Neuronal stem cell (in vitro differentiated cells): ENCODE measurements at regions not wholly inside any gene's neighbourhood (a gene's known extent, or its start where the extent isn't known, plus 50 kb on each side); places are given as distances from the start of the nearest gene placed in this dataset.
"Not testable (repeated sequence)": the region's sequence is repeated elsewhere in the genome, so short reads cannot be mapped to it uniquely, and the experiment has no call there.

Experiments
- DNase-seq: peaks from one replicate; pipeline ENCODE4 v3.0.0-alpha.2; 2013; ENCODE audit warnings: low spot score
- H2AFZ ChIP-seq: one replicate; pipeline ENCODE4 v1.6.1; 2013; ENCODE audit warnings: mild to moderate bottlenecking, low read length, inconsistent platforms
- H2AK5ac ChIP-seq: 2 replicates; pipeline ENCODE4 v1.6.1; 2013; ENCODE audit warnings: low read depth, mild to moderate bottlenecking, inconsistent platforms, low read length, moderate library complexity, mixed read lengths
- H2BK120ac ChIP-seq: 2 replicates; pipeline ENCODE4 v1.6.1; 2013; ENCODE audit warnings: low read depth, mild to moderate bottlenecking, inconsistent platforms, low read length, moderate library complexity, mixed read lengths
- H2BK12ac ChIP-seq: one replicate; pipeline ENCODE4 v1.6.1; 2013; ENCODE audit warnings: low read length, inconsistent platforms
- H2BK15ac ChIP-seq: 2 replicates; pipeline ENCODE4 v1.6.1; 2013; ENCODE audit warnings: mild to moderate bottlenecking, low read length, inconsistent platforms, mixed read lengths
- H2BK5ac ChIP-seq: one replicate; pipeline ENCODE4 v1.6.1; 2013; ENCODE audit warnings: inconsistent platforms, mild to moderate bottlenecking, low read length, moderate library complexity
- H3K14ac ChIP-seq: one replicate; pipeline ENCODE4 v1.6.1; 2013; ENCODE audit warnings: low read length, inconsistent platforms
- H3K18ac ChIP-seq: 2 replicates; pipeline ENCODE4 v1.6.1; 2013; ENCODE audit warnings: low read length, inconsistent platforms
- H3K23ac ChIP-seq: 2 replicates; pipeline ENCODE4 v1.6.1; 2013; ENCODE audit warnings: low read depth, mild to moderate bottlenecking, mixed read lengths, low read length, inconsistent platforms; ENCODE audit not compliant: poor library complexity
- H3K27ac ChIP-seq: replicated peaks from 3 replicates; pipeline ENCODE4 v1.5.1; 2013; ENCODE audit warnings: low read length, inconsistent platforms
- H3K27me3 ChIP-seq, 3 experiments: 2 replicates each; pipeline ENCODE4 v1.6.1; 2013; ENCODE audit warnings: low read length in 3 of 3, mild to moderate bottlenecking in 2 of 3, inconsistent platforms in 1 of 3, low read depth in 1 of 3, mixed read lengths in 1 of 3, moderate library complexity in 1 of 3; ENCODE audit not compliant: control insufficient read depth in 3 of 3, insufficient read depth in 3 of 3
- H3K36me3 ChIP-seq, 2 donors: replicated peaks in 1 of 2; 2 replicates each; pipeline ENCODE4 v1.6.1; 2013; ENCODE audit warnings: low read length in 2 of 2; ENCODE audit not compliant: control insufficient read depth in 2 of 2, insufficient read depth in 2 of 2
- H3K4ac ChIP-seq: 2 replicates; pipeline ENCODE4 v1.6.1; 2013; ENCODE audit warnings: inconsistent platforms, mild to moderate bottlenecking, low read length, moderate library complexity
- H3K4me1 ChIP-seq, 2 donors: 1 replicate in 1 of 2; 2 replicates in 1 of 2; pipeline ENCODE4 v1.6.1; 2013; ENCODE audit warnings: low read length in 2 of 2, low read depth in 1 of 2; ENCODE audit not compliant: control insufficient read depth in 2 of 2, insufficient read depth in 1 of 2
- H3K4me2 ChIP-seq: one replicate; pipeline ENCODE4 v1.6.1; 2013; ENCODE audit warnings: mild to moderate bottlenecking, low read length, inconsistent platforms; ENCODE audit not compliant: insufficient read depth, poor library complexity, severe bottlenecking
- H3K4me3 ChIP-seq, 2 donors: 2 replicates each; pipeline ENCODE4 v1.5.1; 2013; ENCODE audit warnings: low read length in 2 of 2, mild to moderate bottlenecking in 2 of 2, inconsistent platforms in 1 of 2, moderate library complexity in 1 of 2
- H3K79me1 ChIP-seq: one replicate; pipeline ENCODE4 v1.6.1; 2013; ENCODE audit warnings: low read depth, mild to moderate bottlenecking, inconsistent platforms, low read length, moderate library complexity
- H3K9ac ChIP-seq: one replicate; pipeline ENCODE4 v1.6.1; 2013; ENCODE audit warnings: mild to moderate bottlenecking, low read depth, low read length, inconsistent platforms; ENCODE audit not compliant: poor library complexity
- H3K9me3 ChIP-seq, 2 donors: replicated peaks in 1 of 2; 2 replicates each; pipeline versions ENCODE3 to v1.6.1; 2013; ENCODE audit warnings: low read length in 2 of 2, mild to moderate bottlenecking in 2 of 2, inconsistent platforms in 1 of 2, low read depth in 1 of 2, mixed read lengths in 1 of 2, moderate library complexity in 1 of 2; ENCODE audit not compliant: control insufficient read depth in 2 of 2, insufficient read depth in 1 of 2
- H4K8ac ChIP-seq: one replicate; pipeline ENCODE4 v1.6.1; 2013; ENCODE audit warnings: low read depth, mild to moderate bottlenecking, inconsistent platforms, low read length, moderate library complexity
- H4K91ac ChIP-seq: one replicate; pipeline ENCODE4 v1.6.1; 2013; ENCODE audit warnings: low read length, low read depth, mild to moderate bottlenecking, inconsistent platforms; ENCODE audit not compliant: poor library complexity
- WGBS, 2 donors: extraction: QIAGEN DNeasy Blood & Tissue Kit; methylation state at CpG; one replicate each; pipeline ENCODE4 v1.1.7; 2013; ENCODE audit warnings: missing lambda C conversion rate in 2 of 2, mixed read lengths in 1 of 2; ENCODE audit not compliant: insufficient read length in 2 of 2, insufficient replicate concordance in 1 of 2; ENCODE audit errors: extremely low coverage in 2 of 2; 5-methylcytosine and 5-hydroxymethylcytosine counted together

DNA sequence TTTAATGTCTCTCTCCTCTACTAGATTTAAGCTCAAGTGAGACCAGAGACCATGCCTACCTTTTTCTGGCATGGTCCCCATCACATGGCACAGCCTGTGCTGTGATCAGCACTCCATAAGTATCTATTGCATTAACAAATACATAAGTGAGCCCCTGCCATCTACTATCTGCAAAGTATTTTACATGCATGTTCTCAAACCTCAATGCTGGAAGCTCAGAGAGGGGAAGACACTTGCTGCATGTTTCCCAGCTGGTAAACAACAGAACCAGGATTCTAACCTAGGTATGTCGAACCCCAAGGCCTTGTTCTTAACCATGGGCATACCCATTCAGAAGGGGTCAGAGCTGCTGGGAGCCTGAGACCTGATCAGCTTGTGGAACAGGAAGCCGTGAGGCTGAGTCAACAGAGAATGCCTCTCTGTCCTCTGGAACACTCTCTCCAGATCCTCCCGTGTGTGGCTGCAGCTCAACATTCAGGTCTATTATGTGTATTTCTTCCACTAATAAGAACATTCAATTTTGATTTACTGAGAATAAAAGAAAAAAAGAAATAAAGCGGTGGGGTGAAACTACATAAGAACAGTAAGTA lies 232.5 kb upstream of the MSX2 start:
- H3K27me3 ChIP-seq = no peaks in the 10 kb centered on the region
- H3K27ac ChIP-seq = no peak overlapping the region
- DNase-seq = no peak
- no peak overlapping the region for H3K9ac ChIP-seq
- no peak overlapping the region for H2BK5ac ChIP-seq
- H3K79me1 ChIP-seq = no peaks in the 10 kb centered on the region
- no peak overlapping the region for H2BK120ac ChIP-seq
- no peak overlapping the region for H2AFZ ChIP-seq
- no peak overlapping the region for H3K4ac ChIP-seq
- no peaks in the 10 kb centered on the region for H3K36me3 ChIP-seq
- H2BK12ac ChIP-seq = no peak overlapping the region
- H3K4me2 ChIP-seq = no peak overlapping the region
- H3K9me3 ChIP-seq = no peaks in the 10 kb centered on the region
- no peak overlapping the region for H4K91ac ChIP-seq
- no peak overlapping the region for H3K18ac ChIP-seq
- no peak overlapping the region for H3K14ac ChIP-seq
- no peak overlapping the region for H2BK15ac ChIP-seq
- no peaks in the 10 kb centered on the region for H3K4me1 ChIP-seq
- no peak overlapping the region for H2AK5ac ChIP-seq
- no peak overlapping the region for H3K23ac ChIP-seq
- no peak overlapping the region for H4K8ac ChIP-seq
- H3K4me3 ChIP-seq = no peak overlapping the region
- no CpG with 5 or more reads among the region's 4 CpGs for WGBS, 2 donors

DNA sequence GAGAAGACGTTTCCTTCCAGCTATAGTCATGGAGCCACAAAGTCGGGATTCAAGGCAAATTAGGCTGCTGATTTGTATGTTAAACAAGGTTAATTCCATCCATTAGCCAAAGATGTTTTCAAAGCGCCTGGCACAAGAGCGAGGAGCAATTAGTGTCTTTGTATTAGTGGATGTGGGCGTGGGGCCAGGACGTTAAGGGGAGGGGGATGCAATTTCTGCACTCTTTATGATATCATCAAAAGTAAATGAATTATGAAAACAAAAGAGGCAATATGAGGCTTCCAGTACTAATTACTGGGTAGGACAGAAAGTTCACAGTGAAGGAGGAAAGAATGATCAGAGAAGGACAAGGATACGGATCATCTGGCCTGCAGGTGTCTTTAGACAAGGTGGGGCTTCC lies 230.9 kb upstream of the MSX2 start:
- no peak overlapping the region for H3K14ac ChIP-seq
- no peak overlapping the region for H3K23ac ChIP-seq
- no peak overlapping the region for H4K8ac ChIP-seq
- no peak overlapping the region for H3K4me2 ChIP-seq
- no peaks in the 10 kb centered on the region for H3K4me1 ChIP-seq
- no peak overlapping the region for H3K9ac ChIP-seq
- H3K79me1 ChIP-seq = no peaks in the 10 kb centered on the region
- no peak overlapping the region for H3K4me3 ChIP-seq
- no peak overlapping the region for H3K27ac ChIP-seq
- H3K4ac ChIP-seq = no peak overlapping the region
- H2BK15ac ChIP-seq = no peak overlapping the region
- H3K36me3 ChIP-seq = no peaks in the 10 kb centered on the region
- H2AFZ ChIP-seq = no peak overlapping the region
- H2BK5ac ChIP-seq = no peak overlapping the region
- no CpG with 5 or more reads among the region's 7 CpGs for WGBS, 2 donors
- no peak overlapping the region for H2AK5ac ChIP-seq
- no peak overlapping the region for H4K91ac ChIP-seq
- H3K27me3 ChIP-seq = no peaks in the 10 kb centered on the region
- H3K9me3 ChIP-seq = no peaks in the 10 kb centered on the region
- no peak for DNase-seq
- no peak overlapping the region for H2BK12ac ChIP-seq
- no peak overlapping the region for H2BK120ac ChIP-seq
- H3K18ac ChIP-seq = no peak overlapping the region

DNA sequence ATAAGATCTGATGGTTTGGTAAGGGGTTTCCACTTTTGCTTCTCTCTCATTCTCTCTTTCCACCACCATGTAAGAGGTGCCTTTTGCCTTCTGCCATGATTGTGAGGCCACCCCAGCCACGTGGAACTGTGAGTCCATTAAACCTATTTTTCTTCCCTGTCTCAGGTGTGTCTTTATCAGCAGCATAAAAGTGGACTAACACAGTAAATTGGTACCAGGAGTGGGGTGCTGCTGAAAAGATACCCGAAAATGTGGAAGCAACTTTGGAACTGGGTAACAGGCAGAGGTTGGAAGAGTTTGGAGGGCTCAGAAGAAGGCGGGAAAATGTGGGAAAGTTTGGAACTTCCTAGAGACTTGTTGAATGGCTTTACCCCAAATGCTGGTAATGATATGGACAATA lies 226.4 kb upstream of the MSX2 start:
- H3K14ac ChIP-seq, H3K9me3 ChIP-seq: not testable (repeated sequence)
- no CpG with 5 or more reads among the region's 3 CpGs for WGBS, 2 donors

DNA sequence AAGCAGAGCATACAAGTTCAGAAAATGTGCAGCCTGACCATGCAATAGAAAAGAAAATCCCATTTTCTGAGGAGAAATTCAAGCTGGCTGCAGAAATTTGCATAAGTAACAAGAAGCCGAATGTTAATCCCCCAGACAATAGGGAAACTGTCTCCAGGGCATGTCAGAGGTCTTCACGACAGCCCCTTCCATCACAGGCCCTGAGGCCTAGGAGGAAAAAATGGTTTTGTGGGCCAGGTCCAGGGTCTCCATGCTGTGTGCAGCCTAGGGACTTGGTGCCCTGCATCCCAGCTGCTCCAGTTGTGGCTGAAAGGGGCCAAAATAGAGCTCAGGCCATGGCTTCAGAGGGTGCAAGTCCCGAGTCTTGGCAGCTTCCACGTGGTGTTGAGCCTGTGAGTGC lies 225.8 kb upstream of the MSX2 start:
- not testable (repeated sequence) for H3K18ac ChIP-seq, DNase-seq, H3K23ac ChIP-seq, H2AFZ ChIP-seq, H3K4me3 ChIP-seq, H3K9me3 ChIP-seq, H4K91ac ChIP-seq, H3K9ac ChIP-seq, H3K4me1 ChIP-seq, H3K4ac ChIP-seq, H3K4me2 ChIP-seq, H4K8ac ChIP-seq, H3K79me1 ChIP-seq, H3K27ac ChIP-seq, H2BK120ac ChIP-seq, H2AK5ac ChIP-seq, H2BK15ac ChIP-seq, H3K27me3 ChIP-seq, H2BK5ac ChIP-seq, H3K14ac ChIP-seq, H3K36me3 ChIP-seq, H2BK12ac ChIP-seq
- no CpG with 5 or more reads among the region's 4 CpGs for WGBS, 2 donors

More for the DNA sequence above, 226.4 kb upstream of the MSX2 start:
- not testable (repeated sequence) for H3K27ac ChIP-seq, H3K23ac ChIP-seq, H3K18ac ChIP-seq, H3K4me2 ChIP-seq, H2BK15ac ChIP-seq, H3K4me3 ChIP-seq, H4K8ac ChIP-seq, H3K36me3 ChIP-seq, H3K9ac ChIP-seq, H3K4me1 ChIP-seq, H2BK5ac ChIP-seq, H3K79me1 ChIP-seq, H2BK120ac ChIP-seq, H3K4ac ChIP-seq, H3K27me3 ChIP-seq, H2AK5ac ChIP-seq, DNase-seq, H2BK12ac ChIP-seq, H4K91ac ChIP-seq, H2AFZ ChIP-seq
